ENCODE measurements at regions not wholly inside any gene's neighbourhood (a gene's known extent, or its start where the extent isn't known, plus 50 kb on each side); places are given as distances from the start of the nearest gene placed in this dataset.
"Not testable (repeated sequence)": the region's sequence is repeated elsewhere in the genome, so short reads cannot be mapped to it uniquely, and the experiment has no call there.

DNA sequence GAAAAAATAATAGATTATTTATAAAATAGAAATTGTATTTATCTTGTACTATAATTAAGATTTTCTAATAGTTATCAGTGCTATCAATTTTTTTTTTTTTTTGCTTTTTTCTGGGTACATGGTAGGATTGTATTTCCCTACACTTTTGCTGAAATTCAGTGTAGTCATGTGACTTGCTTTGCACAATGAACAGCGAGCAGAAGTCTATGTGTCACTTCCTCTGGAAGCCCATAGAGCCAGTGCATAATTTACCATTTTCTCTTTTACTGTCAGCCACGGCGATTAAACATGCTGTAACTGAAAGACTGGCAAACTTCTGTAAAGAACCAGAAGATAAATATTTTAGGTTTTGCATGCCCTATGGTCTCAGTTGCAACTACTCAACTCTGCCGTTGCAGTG lies 80.8 kb upstream of the PPP1R12A start:
- H3K4me1 Mint-ChIP-seq = no peaks in the 10 kb centered on the region
- H3K9me3 Mint-ChIP-seq = no peaks in the 10 kb centered on the region
- H3K36me3 Mint-ChIP-seq (ENCODE audit: low read depth) = no peaks in the 10 kb centered on the region
- H3K4me3 Mint-ChIP-seq = no peak overlapping the region
- intact Hi-C loops (cut with micrococcal nuclease) = no loop called here
- no peak overlapping the region for H3K27ac Mint-ChIP-seq
- peaks cover 3% of the 10 kb centered on the region for H3K27me3 Mint-ChIP-seq
- DNase-seq = no peak

DNA sequence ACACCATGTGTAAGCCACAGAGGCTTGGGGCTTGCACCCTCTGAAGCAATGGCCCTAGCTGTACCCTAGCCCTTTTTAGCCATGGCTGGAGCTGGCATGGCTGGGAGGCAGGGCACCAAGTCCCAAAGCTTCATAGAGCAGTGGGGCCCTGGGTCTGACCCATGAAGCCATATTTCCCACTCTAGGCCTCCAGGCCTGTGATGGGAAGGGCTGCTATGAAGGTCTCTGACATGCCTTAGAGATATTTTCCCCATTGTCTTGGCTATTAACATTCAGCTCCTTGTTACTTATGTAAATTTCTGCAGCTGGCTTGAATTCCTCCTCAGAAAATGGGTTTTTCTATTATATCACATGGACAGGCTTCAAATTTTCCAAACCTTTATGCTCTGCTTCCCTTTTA lies 68.8 kb upstream of the PPP1R12A start:
- H3K4me3 Mint-ChIP-seq; DNase-seq; H3K4me1 Mint-ChIP-seq; H3K27me3 Mint-ChIP-seq; H3K27ac Mint-ChIP-seq; H3K9me3 Mint-ChIP-seq; intact Hi-C loops (cut with micrococcal nuclease); H3K36me3 Mint-ChIP-seq (ENCODE audit: low read depth): not testable (repeated sequence)

DNA sequence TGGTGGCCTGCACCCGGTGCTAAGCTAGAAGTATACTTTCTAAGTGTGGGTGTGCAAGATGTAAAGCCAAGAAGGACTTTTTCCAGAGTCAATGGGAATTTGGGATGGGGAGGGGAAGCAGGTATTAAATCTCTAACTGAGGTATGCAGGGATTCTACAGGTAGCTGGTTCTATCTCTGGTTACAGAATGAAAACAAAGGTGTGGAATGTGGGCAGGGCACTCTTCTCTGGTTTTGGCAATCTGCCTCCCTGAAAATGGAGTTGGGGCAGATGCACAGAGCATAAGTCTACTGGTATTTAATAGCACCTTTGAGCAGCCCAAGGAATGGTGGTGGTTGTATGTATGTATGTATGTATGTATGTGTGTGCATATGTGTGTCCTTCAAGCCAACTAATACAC lies 66.7 kb upstream of the PPP1R12A start:
- no peak overlapping the region for H3K27ac Mint-ChIP-seq
- no peaks in the 10 kb centered on the region for H3K27me3 Mint-ChIP-seq
- H3K9me3 Mint-ChIP-seq = no peaks in the 10 kb centered on the region
- no peaks in the 10 kb centered on the region for H3K4me1 Mint-ChIP-seq
- DNase-seq = no peak
- intact Hi-C loops (cut with micrococcal nuclease) = no loop called here
- no peak overlapping the region for H3K4me3 Mint-ChIP-seq
- H3K36me3 Mint-ChIP-seq (ENCODE audit: low read depth) = no peaks in the 10 kb centered on the region

DNA sequence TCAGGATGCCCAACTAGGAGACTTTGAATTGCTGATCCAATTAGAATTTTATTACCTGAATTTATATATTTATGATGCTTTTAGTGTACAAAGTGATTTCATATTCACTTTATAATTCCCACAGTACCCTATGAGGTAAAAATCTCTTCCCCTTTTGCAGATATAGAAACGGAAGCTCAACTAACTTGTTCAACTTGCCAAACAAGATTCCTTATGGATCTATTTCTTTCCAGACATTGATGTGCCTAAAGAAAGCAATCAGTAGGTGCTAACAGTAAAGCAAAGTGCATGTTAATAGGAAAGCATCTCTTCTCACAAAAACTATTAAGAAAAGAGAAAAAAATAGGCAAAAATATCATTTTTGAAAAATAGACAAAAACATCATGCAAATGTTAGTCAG lies 65.9 kb upstream of the PPP1R12A start:
- Mint-ChIP-seq H3K27ac (no peak overlapping the region), H3K27me3 (no peaks in the 10 kb centered on the region), H3K4me1 (no peaks in the 10 kb centered on the region)

DNA sequence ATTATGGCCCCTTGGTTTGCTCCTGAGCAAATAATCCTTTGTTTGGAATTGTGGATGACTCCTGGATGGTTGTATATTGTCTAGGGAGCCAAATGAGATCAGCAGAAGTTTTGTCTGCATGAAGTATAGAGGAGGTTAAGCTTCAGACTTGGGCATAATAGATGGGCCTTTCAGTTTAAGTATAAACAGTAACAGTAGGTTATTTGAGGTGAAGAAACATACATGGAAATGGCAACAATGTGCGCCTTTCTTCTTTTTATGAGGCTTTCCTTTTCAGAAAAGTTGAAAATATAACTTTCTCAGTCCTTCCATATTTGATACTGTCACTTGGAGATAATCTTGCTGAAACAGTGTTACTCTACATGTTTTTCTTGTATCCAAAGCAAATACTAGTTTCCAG lies 63.7 kb upstream of the PPP1R12A start:
- DNase-seq = no peak
- Mint-ChIP-seq H3K4me1 (no peaks in the 10 kb centered on the region), H3K9me3 (no peaks in the 10 kb centered on the region), H3K27ac (no peak overlapping the region), H3K4me3 (no peak overlapping the region), H3K27me3 (peaks cover 2% of the 10 kb centered on the region), H3K36me3 (ENCODE audit: low read depth) (no peaks in the 10 kb centered on the region)
- intact Hi-C loops (cut with micrococcal nuclease) = no loop called here

More for the DNA sequence above, 65.9 kb upstream of the PPP1R12A start:
- intact Hi-C loops (cut with micrococcal nuclease) = no loop called here
- DNase-seq = no peak
- Mint-ChIP-seq H3K36me3 (ENCODE audit: low read depth) (no peaks in the 10 kb centered on the region), H3K9me3 (no peaks in the 10 kb centered on the region), H3K4me3 (no peak overlapping the region)

DNA sequence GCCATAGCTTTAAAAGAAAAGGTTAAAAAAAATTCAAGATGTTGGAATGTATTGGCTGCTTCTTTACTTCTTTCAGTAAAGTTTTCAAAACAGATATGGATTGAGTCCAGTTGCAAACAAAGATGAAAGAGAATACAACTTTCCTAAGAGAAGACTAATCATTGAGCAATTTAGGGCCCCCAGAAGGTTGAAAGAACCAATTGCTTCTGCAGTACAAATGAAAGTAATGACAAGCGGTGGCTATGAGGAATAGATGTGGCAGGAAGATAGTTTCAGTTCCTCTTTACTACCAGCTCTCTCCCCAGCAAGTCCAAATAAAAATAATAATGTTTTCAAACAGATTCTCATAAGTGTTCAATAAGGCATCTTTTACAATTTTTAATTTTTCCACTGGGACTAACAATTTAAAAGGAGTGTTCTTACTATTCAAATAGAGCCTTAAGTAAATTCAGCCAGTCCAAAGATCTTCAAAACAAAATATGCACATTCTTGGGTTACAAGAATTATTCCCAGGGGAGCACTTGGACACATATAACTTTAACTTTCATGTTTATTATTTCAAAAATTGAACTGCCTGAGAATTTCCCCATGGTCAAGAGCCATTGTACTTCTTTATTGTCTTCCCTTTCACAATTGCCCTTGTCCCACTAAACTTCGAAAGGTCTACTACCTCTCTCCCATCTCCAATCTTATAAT lies 62.3 kb upstream of the PPP1R12A start:
- DNase-seq = no peak
- no peak overlapping the region for H3K4me3 Mint-ChIP-seq
- H3K27ac Mint-ChIP-seq = no peak overlapping the region
- H3K36me3 Mint-ChIP-seq (ENCODE audit: low read depth) = no peaks in the 10 kb centered on the region
- H3K9me3 Mint-ChIP-seq = no peaks in the 10 kb centered on the region
- no peaks in the 10 kb centered on the region for H3K4me1 Mint-ChIP-seq
- intact Hi-C loops (cut with micrococcal nuclease) = no loop called here
- H3K27me3 Mint-ChIP-seq = peaks cover 2% of the 10 kb centered on the region

DNA sequence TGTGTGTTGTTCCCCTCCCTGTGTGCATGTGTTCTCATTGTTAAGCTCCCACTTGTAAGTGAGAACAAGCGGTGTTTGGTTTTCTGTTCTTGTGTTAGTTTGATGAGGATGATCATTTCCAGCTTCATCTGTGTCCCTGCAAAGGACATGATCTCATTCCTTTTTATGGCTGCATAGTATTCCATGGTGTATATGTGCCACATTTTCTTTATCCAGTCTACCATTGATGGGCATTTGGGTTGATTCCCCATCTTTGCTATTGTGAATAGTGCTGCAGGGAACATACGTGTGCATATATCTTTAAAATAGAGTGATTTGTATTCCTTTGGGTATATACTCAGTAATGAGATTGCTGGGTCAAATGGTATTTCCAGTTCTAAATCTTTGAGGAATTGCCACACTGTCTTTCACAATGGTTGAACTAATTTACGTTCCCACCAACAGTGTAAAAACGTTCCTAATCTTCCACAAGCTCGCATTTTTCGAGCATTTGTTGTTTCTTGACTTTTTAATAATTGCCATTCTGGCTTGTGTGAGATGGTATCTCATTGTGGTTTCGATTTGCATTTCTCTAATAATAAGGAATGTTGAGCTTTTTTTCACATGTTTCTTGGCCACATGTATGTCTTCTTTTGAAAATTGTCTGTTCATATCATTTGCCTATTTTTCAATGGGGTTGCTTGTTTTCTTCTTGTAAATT lies 60.6 kb upstream of the PPP1R12A start:
- H3K9me3 Mint-ChIP-seq; H3K36me3 Mint-ChIP-seq (ENCODE audit: low read depth); H3K4me1 Mint-ChIP-seq; H3K27me3 Mint-ChIP-seq; intact Hi-C loops (cut with micrococcal nuclease); H3K27ac Mint-ChIP-seq; H3K4me3 Mint-ChIP-seq; DNase-seq: not testable (repeated sequence)

DNA sequence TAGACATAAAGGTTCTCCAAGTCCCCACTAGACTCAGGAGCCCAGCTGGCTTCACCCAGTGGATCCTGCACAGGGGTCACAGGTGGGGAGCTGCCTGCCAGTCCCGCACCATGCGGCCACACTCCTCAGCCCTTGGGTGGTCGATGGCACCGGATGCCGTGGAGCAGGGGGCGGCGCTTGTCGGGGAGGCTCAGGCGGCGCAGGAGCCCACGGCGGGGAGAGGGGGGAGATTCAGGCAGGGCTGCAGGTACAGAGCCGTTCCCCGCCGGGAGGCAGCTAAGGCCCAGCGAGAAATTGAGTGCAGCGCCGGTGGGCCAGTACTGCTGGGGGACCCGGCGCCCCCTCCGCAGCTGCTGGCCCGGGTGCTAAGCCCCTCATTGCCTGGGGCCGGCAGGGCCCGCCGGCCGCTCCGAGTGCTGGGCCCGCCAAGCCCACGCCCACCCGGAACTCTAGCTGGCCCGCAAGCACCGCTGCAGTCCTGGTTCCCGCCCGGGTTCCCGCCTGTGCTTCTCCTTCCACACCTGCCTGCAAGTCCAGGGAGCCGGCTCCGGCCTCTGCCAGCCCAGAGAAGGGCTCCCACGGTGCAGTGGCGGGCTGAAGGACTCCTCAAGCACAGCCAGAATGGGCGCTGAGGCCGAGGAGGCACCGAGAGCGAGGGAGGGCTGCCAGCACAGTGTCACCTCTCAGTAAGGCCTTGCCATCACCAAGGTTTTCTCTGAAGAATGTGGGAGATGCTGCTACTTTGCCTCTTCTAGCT lies 58.4 kb upstream of the PPP1R12A start:
- peaks cover 2% of the 10 kb centered on the region for H3K27me3 Mint-ChIP-seq
- H3K36me3 Mint-ChIP-seq (ENCODE audit: low read depth) = no peaks in the 10 kb centered on the region
- no peak overlapping the region for H3K27ac Mint-ChIP-seq
- DNase-seq = no peak
- H3K4me3 Mint-ChIP-seq = no peak overlapping the region
- H3K4me1 Mint-ChIP-seq = peaks cover 2% of the 10 kb centered on the region
- no peaks in the 10 kb centered on the region for H3K9me3 Mint-ChIP-seq
- intact Hi-C loops (cut with micrococcal nuclease) = no loop called here

DNA sequence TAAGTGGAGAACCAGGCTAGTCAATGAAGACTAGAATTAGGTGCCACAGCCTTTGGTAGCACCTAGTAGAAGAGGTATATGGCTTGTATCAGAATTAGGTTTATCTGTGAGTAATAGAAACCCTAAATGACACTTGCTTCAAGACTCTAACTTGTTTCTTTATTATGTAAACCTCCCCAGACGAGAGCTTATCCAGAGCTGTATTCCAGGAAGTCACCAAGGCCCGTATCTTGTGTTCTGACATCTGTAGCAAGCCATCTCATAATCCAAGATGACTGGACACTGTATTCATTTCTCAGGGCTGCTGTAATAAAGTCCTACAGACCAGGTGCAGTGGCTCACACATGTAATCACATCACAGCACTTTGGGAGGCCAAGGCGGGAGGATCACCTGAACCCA lies 56.7 kb upstream of the PPP1R12A start:
- H3K9me3 Mint-ChIP-seq = no peaks in the 10 kb centered on the region

DNA sequence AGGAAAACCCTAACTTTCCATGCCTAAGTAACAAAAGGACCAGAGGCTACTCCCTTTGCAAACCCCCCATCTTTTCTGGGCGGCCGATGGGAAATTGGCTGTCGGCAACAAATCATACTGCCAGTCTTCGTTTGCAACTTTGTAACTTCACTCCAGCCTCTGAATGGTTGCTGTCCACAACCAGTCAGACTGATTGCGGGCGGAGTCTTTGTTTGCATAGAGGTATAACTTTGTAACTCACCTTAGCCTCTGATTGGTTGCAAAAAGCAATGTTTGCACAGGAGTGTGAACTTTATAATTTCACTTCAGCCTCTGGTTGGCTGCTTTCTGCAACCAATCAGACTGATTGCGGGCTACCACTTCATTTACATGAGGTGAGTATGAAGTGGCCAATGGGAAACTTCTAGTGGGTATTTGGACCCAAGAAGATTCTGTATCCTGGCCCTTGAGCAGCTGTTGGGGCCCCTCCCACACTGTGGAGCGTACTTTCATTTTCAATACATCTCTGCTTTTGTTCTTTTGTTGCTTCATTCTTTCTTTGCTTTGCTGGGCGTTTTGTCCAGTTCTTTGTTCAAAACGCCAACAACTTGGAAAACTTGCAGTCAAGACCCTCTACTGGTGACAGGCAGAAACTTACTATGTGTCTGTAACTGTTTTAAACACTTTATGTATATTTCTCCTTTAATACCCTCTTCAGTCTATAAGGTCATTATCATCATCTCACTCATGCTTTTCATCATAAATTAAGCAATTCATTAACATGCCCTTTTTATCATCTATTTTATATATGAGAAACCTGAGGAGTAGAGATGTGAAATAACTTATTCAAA lies 55.8 kb upstream of the PPP1R12A start:
- H3K36me3 Mint-ChIP-seq (ENCODE audit: low read depth); H3K27me3 Mint-ChIP-seq; intact Hi-C loops (cut with micrococcal nuclease); H3K4me1 Mint-ChIP-seq; DNase-seq; H3K9me3 Mint-ChIP-seq; H3K27ac Mint-ChIP-seq; H3K4me3 Mint-ChIP-seq: not testable (repeated sequence)

More for the DNA sequence above, 56.7 kb upstream of the PPP1R12A start:
- Mint-ChIP-seq H3K4me1 (peaks cover 2% of the 10 kb centered on the region), H3K4me3 (no peak overlapping the region), H3K36me3 (ENCODE audit: low read depth) (no peaks in the 10 kb centered on the region), H3K27ac (no peak overlapping the region), H3K27me3 (peaks cover 6% of the 10 kb centered on the region)
- intact Hi-C loops (cut with micrococcal nuclease) = no loop called here
- DNase-seq = no peak

DNA sequence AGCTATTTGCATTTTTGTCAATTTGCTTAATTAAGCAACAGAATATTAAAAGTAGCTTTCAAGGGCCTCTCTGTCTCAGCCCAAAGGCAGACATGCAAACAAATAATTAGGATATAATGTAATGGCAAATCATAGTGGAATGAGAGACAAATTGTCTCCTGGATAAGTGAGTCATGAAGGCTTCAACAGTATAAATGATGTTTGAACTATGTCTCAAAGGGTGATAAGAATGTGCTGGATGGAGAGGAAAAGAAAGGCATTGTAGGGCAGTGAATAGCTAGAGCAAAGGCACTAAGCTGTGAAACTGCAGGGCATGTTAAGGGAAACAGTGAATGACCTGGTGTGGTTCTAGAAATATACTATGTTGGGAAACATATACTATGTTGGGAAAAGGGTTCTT lies 53.5 kb upstream of the PPP1R12A start:
- Mint-ChIP-seq H3K9me3 (no peaks in the 10 kb centered on the region), H3K27ac (no peak overlapping the region), H3K27me3 (peaks cover 11% of the 10 kb centered on the region), H3K36me3 (ENCODE audit: low read depth) (no peaks in the 10 kb centered on the region), H3K4me3 (no peak overlapping the region), H3K4me1 (peaks cover 2% of the 10 kb centered on the region)
- DNase-seq = no peak
- intact Hi-C loops (cut with micrococcal nuclease) = no loop called here

DNA sequence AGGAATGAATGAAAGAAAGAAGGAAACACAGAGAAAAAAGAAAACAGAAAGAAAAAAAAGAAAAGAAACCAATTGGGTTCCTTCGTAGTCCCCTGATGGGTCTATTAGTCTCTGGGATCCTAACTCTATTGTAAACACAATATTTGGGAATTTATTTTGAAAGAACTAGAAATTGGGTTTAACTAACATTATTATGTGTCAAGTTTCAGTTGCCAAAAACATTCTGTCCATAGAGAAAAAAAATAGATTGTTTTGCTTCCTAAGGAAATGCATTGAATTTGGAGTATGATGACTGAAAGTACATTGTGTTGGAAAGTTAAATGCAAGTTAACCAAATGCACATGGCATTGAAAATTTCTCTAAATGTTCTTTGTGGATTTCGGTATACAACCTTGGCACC lies 52.8 kb upstream of the PPP1R12A start:
- Mint-ChIP-seq H3K36me3 (ENCODE audit: low read depth) (no peaks in the 10 kb centered on the region), H3K27ac (no peak overlapping the region), H3K4me1 (peaks cover 2% of the 10 kb centered on the region), H3K9me3 (no peaks in the 10 kb centered on the region), H3K27me3 (peaks cover 11% of the 10 kb centered on the region), H3K4me3 (no peak overlapping the region)
- no peak for DNase-seq
- intact Hi-C loops (cut with micrococcal nuclease) = no loop called here
